BLaER1 treated with 17β-estradiol and CSF1 and Interleukin-3, amounts not matched to agents 10 nM and 100 nM (cell line): ENCODE measurements at regions not wholly inside any gene's neighbourhood (a gene's known extent, or its start where the extent isn't known, plus 50 kb on each side); places are given as distances from the start of the nearest gene placed in this dataset.
A peak's percentile ranks its signal among the peaks of the same experiment; 100 is the strongest.

Experiments
- H3K27ac ChIP-seq, 11 experiments: shearing (Covaris generic); formaldehyde crosslinking; 2 replicates each; pipeline ENCODE4 v1.8.1; 2022
- H3K27me3 ChIP-seq, 11 experiments: shearing (Covaris generic); formaldehyde crosslinking; 2 replicates each; pipeline ENCODE4 v1.8.1; 2022
- H3K36me3 ChIP-seq, 11 experiments: shearing (Covaris generic); formaldehyde crosslinking; 2 replicates each; pipeline ENCODE4 v1.8.1; 2022
- H3K4me1 ChIP-seq, 10 experiments: shearing (Covaris generic); formaldehyde crosslinking; 2 replicates each; pipeline ENCODE4 v1.8.1; 2022
- H3K4me2 ChIP-seq, 11 experiments: shearing (Covaris generic); formaldehyde crosslinking; 2 replicates each; pipeline ENCODE4 v1.8.1; 2022
- H3K4me3 ChIP-seq, 10 experiments: shearing (Covaris generic); formaldehyde crosslinking; 2 replicates each; pipeline ENCODE4 v1.8.1; 2022
- H3K9ac ChIP-seq, 11 experiments: shearing (Covaris generic); formaldehyde crosslinking; 2 replicates each; pipeline ENCODE4 v1.8.1; 2022
- H3K9me3 ChIP-seq, 11 experiments: shearing (Covaris generic); formaldehyde crosslinking; replicated peaks in 1 of 11; 2 replicates each; pipeline ENCODE4 v1.8.1; 2022
- H4K20me1 ChIP-seq, 11 experiments: shearing (Covaris generic); formaldehyde crosslinking; 2 replicates each; pipeline ENCODE4 v1.8.1; 2022
- Cebpa-rat ChIP-seq, 11 experiments: shearing (Covaris generic); IDR thresholded peaks; 2 replicates each; pipeline ENCODE4 v1.8.1; 2022

DNA sequence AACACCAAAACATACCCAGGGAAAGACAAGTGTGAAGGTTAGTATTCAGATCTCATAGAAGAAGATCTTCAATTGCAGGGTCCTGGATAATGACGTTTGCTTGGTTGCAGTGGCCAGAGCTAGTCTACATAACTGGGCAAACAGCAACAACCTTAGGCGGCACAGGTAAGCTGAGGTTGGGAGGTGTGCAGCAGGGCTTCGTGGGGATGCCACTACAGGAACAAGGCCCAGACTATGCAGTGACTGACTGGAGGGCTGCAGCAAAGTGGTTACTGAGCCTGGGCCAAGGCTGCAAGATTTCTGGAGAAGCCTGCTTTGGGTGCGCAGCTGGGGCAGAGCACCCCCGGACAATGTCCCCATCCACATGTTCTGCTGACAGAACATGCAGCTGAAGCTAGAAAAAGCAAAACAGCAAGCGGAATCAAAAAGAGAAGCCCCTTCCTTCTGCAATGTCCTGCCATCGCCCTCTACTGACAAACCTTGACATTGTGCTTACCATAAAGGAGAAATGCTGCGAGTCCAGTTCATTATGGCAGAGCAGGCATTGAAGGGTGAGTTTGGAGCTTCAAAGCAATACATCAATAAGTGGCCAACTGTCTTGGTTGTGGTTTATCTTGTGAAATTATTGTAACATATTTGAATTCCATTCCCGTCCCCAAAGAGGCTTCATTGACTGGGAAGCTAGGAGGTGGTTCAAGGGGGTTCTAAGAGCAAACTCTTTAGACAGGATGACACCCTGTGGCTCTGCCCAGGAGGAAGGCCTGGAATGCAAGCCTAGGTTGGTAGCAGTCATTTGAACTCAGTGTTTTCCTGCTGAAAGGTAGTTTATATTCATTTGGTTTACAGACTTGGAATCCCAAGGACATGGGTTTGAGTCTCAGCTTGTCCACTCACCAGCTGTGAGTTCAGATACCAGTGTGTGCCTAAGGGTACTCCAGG, 217.0 kb downstream of the PDCD6IP start:
- H3K27ac ChIP-seq, result peak overlapping the region in 9 of 11 experiments; percentile 71 to 88 (median 84); a peak in 18 of 22 replicates
- peaks cover 55 to 96% (median 81%) of the 10 kb centered on the region in 10 experiments for H3K4me1 ChIP-seq
- no peaks in the 10 kb centered on the region for H3K36me3 ChIP-seq
- H3K9me3 ChIP-seq, result 0 out of 22 replicates have a peak, but pooled peaks cover 0 to 7% (median 0%) of the 10 kb centered on the region in 11 experiments
- TF ChIP-seq Cebpa-rat (IDR thresholded peaks at IDR 0.05), result no peak
- peak overlapping the region in 5 of 11 experiments; percentile 69 to 74 (median 72); a peak in 6 of 22 replicates for H3K9ac ChIP-seq
- no peaks in the 10 kb centered on the region for H3K27me3 ChIP-seq
- peak overlapping the region; percentile 77 to 95 (median 91) for H3K4me2 ChIP-seq
- H4K20me1 ChIP-seq, result no peaks in the 10 kb centered on the region
- no peak overlapping the region for H3K4me3 ChIP-seq

DNA sequence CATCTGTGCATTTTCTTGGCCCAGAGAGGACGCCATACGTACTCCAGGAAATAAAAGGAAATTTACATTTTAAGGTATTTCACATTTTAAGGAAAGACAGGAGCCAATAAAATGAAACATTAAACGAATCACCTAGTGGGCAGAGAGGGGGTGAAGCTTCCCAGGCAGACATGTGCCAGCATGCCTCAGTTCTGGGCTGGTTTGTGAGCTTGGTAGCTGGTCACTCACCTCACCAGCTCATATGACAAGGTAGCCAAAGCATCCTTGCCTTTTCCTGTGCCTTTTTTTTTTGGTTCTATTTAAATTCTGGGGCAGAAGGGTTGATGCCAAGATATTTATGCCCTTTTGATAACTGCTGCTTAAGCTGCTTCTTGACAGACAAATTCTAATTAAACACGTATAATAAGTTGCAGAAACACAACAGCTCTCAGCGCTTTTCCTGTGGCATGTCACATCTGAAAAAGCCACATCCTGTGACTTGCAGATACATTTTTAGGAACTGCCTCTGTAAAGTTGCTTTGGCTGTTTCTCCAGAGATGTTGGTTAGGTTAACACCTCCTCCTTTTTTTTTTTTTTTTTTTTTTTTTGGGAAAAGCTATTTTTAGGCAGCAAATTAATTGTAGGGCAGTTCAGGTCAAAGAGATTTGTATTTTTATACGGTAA, 218.6 kb downstream of the PDCD6IP start:
- Histone ChIP-seq H3K27me3 (no peaks in the 10 kb centered on the region), H3K9ac (peak overlapping the region in 9 of 11 experiments; percentile 54 to 74 (median 72); a peak in 18 of 22 replicates), H3K4me1 (peaks cover 60 to 96% (median 82%) of the 10 kb centered on the region in 10 experiments), H3K4me2 (peak overlapping the region; percentile 77 to 95 (median 91)), H3K27ac (peak overlapping the region in 10 of 11 experiments; percentile 8 to 88 (median 84); a peak in 20 of 22 replicates), H3K36me3 (no peaks in the 10 kb centered on the region), H4K20me1 (no peaks in the 10 kb centered on the region), H3K9me3 (0 out of 22 replicates have a peak, but pooled peaks cover 0 to 7% (median 0%) of the 10 kb centered on the region in 11 experiments), H3K4me3 (peak overlapping the region in 8 of 10 experiments; percentile 6 to 53 (median 44); a peak in 11 of 20 replicates)
- 0 out of 22 replicates have a peak, but pooled peaks of 1 of the 11 experiments have one; percentile 35 for TF ChIP-seq Cebpa-rat (IDR thresholded peaks at IDR 0.05)

DNA sequence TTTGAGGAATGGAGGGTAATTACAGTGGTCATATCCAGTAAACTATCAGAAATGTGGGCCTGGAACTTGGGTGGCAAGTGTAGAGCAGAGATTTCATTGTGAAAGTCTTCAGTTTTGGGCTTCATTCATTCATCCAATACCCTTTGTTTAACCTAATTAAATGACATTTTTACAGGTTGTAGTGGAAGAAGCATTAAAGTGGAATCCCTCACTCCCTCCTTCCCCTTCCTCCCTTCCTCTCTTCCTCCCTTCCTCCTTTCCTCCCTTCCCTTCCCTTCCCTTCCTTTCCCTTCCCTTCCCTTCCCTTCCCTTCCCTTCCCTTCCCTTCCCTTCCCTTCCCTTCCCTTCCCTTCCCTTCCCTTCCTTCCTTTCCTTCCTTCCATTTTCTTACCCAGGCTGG, 219.3 kb downstream of the PDCD6IP start:
- Histone ChIP-seq H3K4me2 (peak overlapping the region; percentile 77 to 95 (median 91)), H3K9me3 (0 out of 22 replicates have a peak, but pooled peaks cover 0 to 7% (median 0%) of the 10 kb centered on the region in 11 experiments), H3K9ac (peak overlapping the region in 8 of 11 experiments; percentile 38 to 74 (median 64); a peak in 9 of 22 replicates), H3K4me3 (peak overlapping the region in 3 of 10 experiments; percentile 21 to 53 (median 35); a peak in 2 of 20 replicates), H4K20me1 (no peaks in the 10 kb centered on the region), H3K27me3 (no peaks in the 10 kb centered on the region), H3K4me1 (peaks cover 54 to 96% (median 83%) of the 10 kb centered on the region in 10 experiments), H3K36me3 (no peaks in the 10 kb centered on the region), H3K27ac (peak overlapping the region in 10 of 11 experiments; percentile 8 to 88 (median 84); a peak in 18 of 22 replicates)
- no peak for TF ChIP-seq Cebpa-rat (IDR thresholded peaks at IDR 0.05)

DNA sequence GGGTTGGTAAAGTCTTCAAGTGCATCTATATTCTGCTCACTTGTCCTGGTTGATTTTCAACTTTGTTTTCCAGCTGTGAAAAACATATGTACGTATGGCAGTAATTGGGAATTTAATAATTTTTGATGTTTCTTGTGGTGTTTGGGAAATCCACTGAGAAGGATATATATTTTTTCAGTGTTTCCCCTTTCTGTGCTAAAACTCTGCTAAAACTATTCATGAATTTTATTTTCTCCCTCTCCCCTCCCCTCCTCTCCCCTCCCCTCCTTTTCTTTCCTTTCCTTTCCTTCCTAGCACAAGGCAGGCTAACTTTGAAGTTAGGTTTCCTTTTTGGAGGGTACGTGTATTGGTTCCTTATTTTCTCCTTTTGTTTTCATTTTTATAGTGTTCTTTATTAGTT, 220.7 kb downstream of the PDCD6IP start:
- Histone ChIP-seq H3K4me3 (peak overlapping the region in 2 of 10 experiments; percentile 4 to 26; a peak in 1 of 20 replicates), H4K20me1 (no peaks in the 10 kb centered on the region), H3K9me3 (peaks cover 0 to 11% (median 6%) of the 10 kb centered on the region in 11 experiments; a peak in 6 of 22 replicates), H3K36me3 (no peaks in the 10 kb centered on the region), H3K27ac (peak overlapping the region in 9 of 11 experiments; percentile 39 to 88 (median 80); a peak in 16 of 22 replicates), H3K4me1 (peaks cover 50 to 99% (median 85%) of the 10 kb centered on the region in 10 experiments), H3K9ac (peak overlapping the region in 3 of 11 experiments; percentile 1 to 35 (median 2); a peak in 2 of 22 replicates), H3K27me3 (no peaks in the 10 kb centered on the region), H3K4me2 (peak overlapping the region; percentile 36 to 95 (median 85))
- no peak for TF ChIP-seq Cebpa-rat (IDR thresholded peaks at IDR 0.05)

DNA sequence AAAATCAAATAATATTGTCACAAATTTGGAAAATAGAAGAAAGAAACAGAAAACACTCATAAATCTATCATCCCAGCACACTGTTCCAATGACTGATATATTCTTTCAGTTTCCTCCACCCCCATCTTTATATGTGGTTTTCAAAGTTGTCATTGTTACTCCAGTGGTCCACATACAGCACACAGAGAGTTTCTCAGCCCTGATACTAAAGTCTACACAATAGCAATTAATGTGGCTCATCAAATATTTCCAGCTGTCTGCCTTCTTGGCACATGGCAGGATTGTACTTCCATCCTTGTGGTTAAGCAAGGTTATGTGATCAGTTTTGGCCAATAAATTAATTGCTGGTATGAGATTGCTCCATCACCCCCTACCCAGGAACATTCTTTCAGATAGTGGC, 221.7 kb downstream of the PDCD6IP start:
- H3K36me3 ChIP-seq, result no peaks in the 10 kb centered on the region
- TF ChIP-seq Cebpa-rat (IDR thresholded peaks at IDR 0.05), result no peak
- H3K9ac ChIP-seq, result no peak overlapping the region
- H3K4me1 ChIP-seq, result peaks cover 50 to 92% (median 78%) of the 10 kb centered on the region in 10 experiments
- peak overlapping the region in 9 of 11 experiments; percentile 36 to 95 (median 89); a peak in 18 of 22 replicates for H3K4me2 ChIP-seq
- peaks cover 0 to 21% (median 7%) of the 10 kb centered on the region in 11 experiments; a peak in 7 of 22 replicates for H3K9me3 ChIP-seq
- H3K27ac ChIP-seq, result peak overlapping the region in 6 of 11 experiments; percentile 40 to 88 (median 64); a peak in 10 of 22 replicates
- no peaks in the 10 kb centered on the region for H4K20me1 ChIP-seq
- no peak overlapping the region; a peak in 1 of 20 replicates for H3K4me3 ChIP-seq
- no peaks in the 10 kb centered on the region for H3K27me3 ChIP-seq

DNA sequence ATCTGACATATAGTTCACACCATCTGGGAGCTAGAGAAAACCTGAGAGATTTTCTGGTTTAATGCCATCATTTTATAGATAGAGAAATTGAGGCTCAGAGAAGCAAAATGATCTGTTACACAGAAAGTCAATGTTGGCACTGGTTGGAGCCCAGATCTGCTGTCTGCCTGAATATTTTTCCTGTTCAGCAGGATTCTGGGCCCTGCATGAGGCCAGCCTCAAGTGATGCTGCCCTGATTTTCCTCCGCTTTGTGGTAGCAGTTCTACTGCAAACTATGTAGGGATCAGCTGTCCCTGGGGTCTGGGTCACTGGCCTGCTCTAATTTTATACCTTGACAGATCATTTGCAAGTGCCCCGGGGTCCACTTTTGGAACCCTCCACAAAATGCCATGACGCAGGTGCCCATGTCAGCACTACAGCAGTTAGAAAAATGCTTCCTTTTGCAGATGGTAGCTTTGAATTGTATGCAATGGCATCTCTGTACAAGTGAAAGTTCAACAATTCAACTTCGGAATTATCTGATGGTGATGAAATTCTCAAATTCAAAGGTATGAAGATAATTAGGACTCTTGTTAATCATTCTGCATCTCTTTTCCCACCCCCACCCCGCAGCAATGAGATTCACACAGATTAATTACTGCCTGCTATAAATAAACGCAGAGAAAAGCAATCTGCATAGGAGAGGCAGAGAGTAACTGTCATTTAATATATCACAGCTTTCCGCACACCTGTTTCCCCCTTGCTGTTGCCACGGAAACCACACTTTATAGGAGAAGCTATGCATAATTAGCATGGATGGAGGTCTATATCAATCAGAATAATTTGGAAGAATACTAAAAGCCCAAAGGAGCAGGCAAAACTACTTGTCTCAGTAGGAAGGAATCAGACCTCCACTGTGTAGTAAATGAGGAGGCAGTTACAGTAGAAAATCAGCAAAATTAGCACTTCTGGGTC, 222.6 kb downstream of the PDCD6IP start:
- H3K9me3 ChIP-seq, result peaks cover 0 to 21% (median 5%) of the 10 kb centered on the region in 11 experiments; a peak in 7 of 22 replicates
- H3K4me3 ChIP-seq, result peak overlapping the region in 3 of 10 experiments; percentile 6 to 33 (median 22); a peak in 4 of 20 replicates
- H3K9ac ChIP-seq, result peak overlapping the region in 4 of 11 experiments; percentile 25 to 55 (median 47); a peak in 6 of 22 replicates
- H4K20me1 ChIP-seq, result no peaks in the 10 kb centered on the region
- H3K36me3 ChIP-seq, result no peaks in the 10 kb centered on the region
- H3K4me1 ChIP-seq, result peaks cover 45 to 84% (median 69%) of the 10 kb centered on the region in 10 experiments
- no peak for TF ChIP-seq Cebpa-rat (IDR thresholded peaks at IDR 0.05)
- H3K4me2 ChIP-seq, result peak overlapping the region; percentile 12 to 95 (median 85); a peak in 21 of 22 replicates
- H3K27ac ChIP-seq, result peak overlapping the region in 7 of 11 experiments; percentile 39 to 88 (median 59); a peak in 12 of 22 replicates
- no peaks in the 10 kb centered on the region for H3K27me3 ChIP-seq

DNA sequence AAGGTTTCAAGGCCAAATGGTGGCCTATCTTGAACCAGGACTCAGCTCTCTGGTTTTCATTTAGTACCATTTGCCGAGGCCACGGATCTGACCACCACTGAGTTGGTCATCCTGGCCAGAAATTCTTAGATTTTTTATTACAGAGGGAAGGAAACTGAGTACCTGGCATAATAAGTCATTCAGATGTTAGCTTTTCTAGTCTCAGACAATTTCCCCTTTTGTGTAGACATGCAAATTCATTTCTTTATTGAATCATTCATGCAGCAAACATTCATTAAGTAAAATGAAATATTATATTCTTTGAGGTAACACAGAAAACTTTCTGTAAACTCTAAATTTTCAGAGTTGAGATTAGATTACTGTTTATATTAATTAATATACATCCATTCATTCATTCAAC, 223.7 kb downstream of the PDCD6IP start:
- Histone ChIP-seq H3K4me1 (peaks cover 34 to 72% (median 58%) of the 10 kb centered on the region in 10 experiments), H3K36me3 (no peaks in the 10 kb centered on the region), H3K9ac (peak overlapping the region in 1 of 11 experiments; percentile 44; a peak in 1 of 22 replicates), H3K4me2 (peak overlapping the region in 10 of 11 experiments; percentile 36 to 95 (median 87); a peak in 19 of 22 replicates), H3K27ac (peak overlapping the region in 6 of 11 experiments; percentile 16 to 64 (median 52); a peak in 9 of 22 replicates), H3K27me3 (no peaks in the 10 kb centered on the region), H4K20me1 (no peaks in the 10 kb centered on the region), H3K9me3 (peaks cover 0 to 21% (median 5%) of the 10 kb centered on the region in 11 experiments; a peak in 7 of 22 replicates), H3K4me3 (no peak overlapping the region)
- TF ChIP-seq Cebpa-rat (IDR thresholded peaks at IDR 0.05), result no peak
